Upper lobe of left lung (tissue), 4 donors: ENCODE measurements at regions not wholly inside any gene's neighbourhood (a gene's known extent, or its start where the extent isn't known, plus 50 kb on each side); places are given as distances from the start of the nearest gene placed in this dataset.

ENCODE experiments used
- EP300 ChIP-seq, 4 donors: sonication (generic); formaldehyde crosslinking; IDR thresholded peaks; one replicate each; pipeline ENCODE4 v1.5.1; 2017; ENCODE audit warnings: antibody characterized with exemption in 4 of 4, control low read depth in 2 of 4
- TF ChIP-seq, protein P1 (sequence below), 6 experiments: fragments of 450-650 bp in 4 of 6; fragments of 200-600 bp in 2 of 6; sonication (generic) in 2 of 6; IDR thresholded peaks; one replicate each; pipeline ENCODE4 v1.5.1; 2016 to 2019; ENCODE audit warnings: antibody characterized with exemption in 6 of 6

GRCh38 chr4:67054896-67055295 lies 490.4 kb downstream of the CENPC start:
- no peak for TF ChIP-seq EP300 (IDR thresholded peaks at IDR 0.05)
- TF ChIP-seq, protein P1, sequence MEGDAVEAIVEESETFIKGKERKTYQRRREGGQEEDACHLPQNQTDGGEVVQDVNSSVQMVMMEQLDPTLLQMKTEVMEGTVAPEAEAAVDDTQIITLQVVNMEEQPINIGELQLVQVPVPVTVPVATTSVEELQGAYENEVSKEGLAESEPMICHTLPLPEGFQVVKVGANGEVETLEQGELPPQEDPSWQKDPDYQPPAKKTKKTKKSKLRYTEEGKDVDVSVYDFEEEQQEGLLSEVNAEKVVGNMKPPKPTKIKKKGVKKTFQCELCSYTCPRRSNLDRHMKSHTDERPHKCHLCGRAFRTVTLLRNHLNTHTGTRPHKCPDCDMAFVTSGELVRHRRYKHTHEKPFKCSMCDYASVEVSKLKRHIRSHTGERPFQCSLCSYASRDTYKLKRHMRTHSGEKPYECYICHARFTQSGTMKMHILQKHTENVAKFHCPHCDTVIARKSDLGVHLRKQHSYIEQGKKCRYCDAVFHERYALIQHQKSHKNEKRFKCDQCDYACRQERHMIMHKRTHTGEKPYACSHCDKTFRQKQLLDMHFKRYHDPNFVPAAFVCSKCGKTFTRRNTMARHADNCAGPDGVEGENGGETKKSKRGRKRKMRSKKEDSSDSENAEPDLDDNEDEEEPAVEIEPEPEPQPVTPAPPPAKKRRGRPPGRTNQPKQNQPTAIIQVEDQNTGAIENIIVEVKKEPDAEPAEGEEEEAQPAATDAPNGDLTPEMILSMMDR (IDR thresholded peaks at IDR 0.05): no peak
